Fibroblast of the aortic adventitia (primary cell): ENCODE measurements at regions not wholly inside any gene's neighbourhood (a gene's known extent, or its start where the extent isn't known, plus 50 kb on each side); places are given as distances from the start of the nearest gene placed in this dataset.

ENCODE experiments used
- DNase-seq: peaks from one replicate; pipeline ENCODE4 v3.0.0-alpha.2; 2010; ENCODE audit warnings: low read depth
- H3K4me3 ChIP-seq: 2 replicates; pipeline ENCODE4 v1.5.1; 2011; ENCODE audit warnings: low read depth, mild to moderate bottlenecking, control low read depth, low read length, moderate library complexity
- CTCF ChIP-seq: IDR thresholded peaks from 2 replicates; pipeline ENCODE4 v1.5.1; 2011; ENCODE audit warnings: mild to moderate bottlenecking, low read length, control low read depth, inconsistent platforms; ENCODE audit not compliant: insufficient read depth

- no peak for DNase-seq
- no peak overlapping the region for H3K4me3 ChIP-seq
- TF ChIP-seq CTCF = no peak
Observed at GRCh38 chr5:87997662-87998061, 271.0 kb downstream of the TMEM161B start.

- H3K4me3 ChIP-seq = no peak overlapping the region
- no peak for DNase-seq
- TF ChIP-seq CTCF = no peak
Observed at GRCh38 chr5:87966213-87966612, 302.4 kb downstream of the TMEM161B start.

- DNase-seq = no peak
- no peak for TF ChIP-seq CTCF
- H3K4me3 ChIP-seq = no peak overlapping the region
Observed at GRCh38 chr5:87954121-87954520, 314.5 kb downstream of the TMEM161B start.

GRCh38 chr5:87951661-87952060, 317.0 kb downstream of the TMEM161B start:
- H3K4me3 ChIP-seq = no peak overlapping the region
- no peak for TF ChIP-seq CTCF
- no peak for DNase-seq

- no peak for DNase-seq
- no peak for TF ChIP-seq CTCF
- H3K4me3 ChIP-seq = no peak overlapping the region
Observed at GRCh38 chr5:87949676-87950631, 318.7 kb downstream of the TMEM161B start.

GRCh38 chr5:87948486-87948885, 320.2 kb downstream of the TMEM161B start:
- no peak for DNase-seq
- no peak overlapping the region for H3K4me3 ChIP-seq
- no peak for TF ChIP-seq CTCF
